ENCODE measurements at regions not wholly inside any gene's neighbourhood (a gene's known extent, or its start where the extent isn't known, plus 50 kb on each side); places are given as distances from the start of the nearest gene placed in this dataset.

DNA sequence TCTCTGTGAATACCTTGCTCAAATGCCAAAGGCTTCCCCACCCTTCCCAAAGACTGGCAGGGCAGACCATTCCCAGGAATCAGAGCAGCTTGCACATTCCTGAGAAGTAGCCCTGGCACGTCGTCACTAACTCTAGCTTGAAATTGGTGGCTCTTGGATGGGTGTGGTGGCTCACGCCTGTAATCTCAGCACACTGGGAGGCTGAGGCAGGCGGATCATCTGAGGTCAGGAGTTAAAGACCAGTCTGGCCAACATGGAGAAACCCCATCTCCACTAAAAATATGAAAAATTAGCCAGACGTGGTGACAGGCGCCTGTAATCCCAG is 108.2 kb upstream of the MPP7 start (continued):
- TF ChIP-seq ZNF462 (CRISPR knock-in tag; IDR thresholded peaks at IDR 0.05), result no peak
- TF ChIP-seq CTCF (conservative IDR thresholded peaks at IDR 0.05; ENCODE audit: low read depth in 2 of 2), result no peak
- TF ChIP-seq EZH2phosphoT487 (IDR thresholded peaks at IDR 0.05; ENCODE audit: unreplicated experiment), result no peak
- TF ChIP-seq ZNF331 (CRISPR knock-in tag; IDR thresholded peaks at IDR 0.05; ENCODE audit: low read depth), result no peak
- TF ChIP-seq STAT1 (IDR thresholded peaks at IDR 0.05; ENCODE audit: unreplicated experiment), result no peak

DNA sequence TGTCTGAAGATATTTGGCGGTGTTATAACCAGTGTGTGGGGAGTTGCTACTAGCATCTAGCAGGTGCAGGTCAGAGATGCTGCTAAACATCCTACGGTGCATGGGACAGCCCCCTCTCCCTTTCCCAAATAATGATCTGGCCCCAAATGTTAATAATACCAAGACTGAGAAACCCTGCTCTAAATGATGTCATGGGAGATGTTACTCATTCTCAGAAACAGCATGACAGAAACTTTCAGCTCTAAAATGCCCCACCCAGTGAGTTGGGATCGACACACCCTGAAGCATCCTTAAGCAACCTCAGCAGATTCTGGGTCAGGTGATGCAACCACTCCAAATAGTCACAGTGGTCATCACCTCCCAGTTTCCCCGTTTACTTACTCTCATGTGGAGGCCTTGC is 108.8 kb upstream of the MPP7 start:
- H2AFZ ChIP-seq, result no peak overlapping the region
- Mint-ChIP-seq H3K27me3 (ENCODE audit: insufficient read depth, low read depth, poor library complexity) (no peaks in the 10 kb centered on the region), H3K4me1 (no peaks in the 10 kb centered on the region), H3K9me3 (peaks cover 28% of the 10 kb centered on the region), H3K27ac (no peak overlapping the region), H3K4me3 (no peak overlapping the region), H3K36me3 (ENCODE audit: low read depth) (peaks cover 3% of the 10 kb centered on the region; the same call in 1 of the 3 replicates)
- no peaks in the 10 kb centered on the region for H3K27me3 ChIP-seq (ENCODE audit: insufficient read depth)
- no peaks in the 10 kb centered on the region for H4K20me1 ChIP-seq (replicated peaks; ENCODE audit: insufficient read depth)
- no peaks in the 10 kb centered on the region for H3F3A ChIP-seq (replicated peaks; ENCODE audit: low read depth)
- H3K79me2 ChIP-seq (replicated peaks; ENCODE audit: insufficient read depth), result no peaks in the 10 kb centered on the region
- H3K27ac ChIP-seq (ENCODE audit: low read depth), result no peak overlapping the region
- H3K4me1 ChIP-seq (ENCODE audit: insufficient read depth), result no peaks in the 10 kb centered on the region
- ATAC-seq (no peak), DNase-seq (ENCODE audit: low spot score) (no peak)
- H3K36me3 ChIP-seq (ENCODE audit: insufficient read depth), result no peaks in the 10 kb centered on the region
- H3K4me3 ChIP-seq, result no peak overlapping the region
- H3K4me2 ChIP-seq, result no peak overlapping the region
- 0 out of 2 replicates have a peak, but pooled peaks cover 3% of the 10 kb centered on the region for H3K9me2 ChIP-seq (ENCODE audit: insufficient read depth)
- TF ChIP-seq ZNF331 (CRISPR knock-in tag; IDR thresholded peaks at IDR 0.05; ENCODE audit: low read depth), result no peak
- no peak for TF ChIP-seq CREB1 (CRISPR knock-in tag; IDR thresholded peaks at IDR 0.05; ENCODE audit: low read depth)
- TF ChIP-seq CTCF (conservative IDR thresholded peaks at IDR 0.05; ENCODE audit: low read depth in 2 of 2), result no peak
- no peak for TF ChIP-seq NANOG (IDR thresholded peaks at IDR 0.05; ENCODE audit: borderline replicate concordance)
